GM13977 (cell line): ENCODE measurements at regions not wholly inside any gene's neighbourhood (a gene's known extent, or its start where the extent isn't known, plus 50 kb on each side); places are given as distances from the start of the nearest gene placed in this dataset.
"Not testable (repeated sequence)": the region's sequence is repeated elsewhere in the genome, so short reads cannot be mapped to it uniquely, and the experiment has no call there.

Experiments
- DNase-seq: peaks from one replicate; pipeline ENCODE4 v3.0.0; 2012; ENCODE audit warnings: low spot score
- in situ Hi-C: fragments of 300-500 bp; cut with MboI; formaldehyde crosslinking; loops from one replicate; pipeline ENCODE4 v1.12.0; 2022; ENCODE audit warnings: low sequenced_read_pairs, low pct_unique_long_range_greater_than_20kb, mixed read lengths, inconsistent platforms; ENCODE audit not compliant: unreplicated experiment
- TF ChIP-seq, protein P1 (sequence below): IDR thresholded peaks from 2 replicates; pipeline ENCODE4 v1.5.1; 2012; ENCODE audit warnings: mild to moderate bottlenecking, control low read depth; ENCODE audit not compliant: insufficient read depth; ENCODE audit errors: extremely low read depth, missing control alignments

DNA sequence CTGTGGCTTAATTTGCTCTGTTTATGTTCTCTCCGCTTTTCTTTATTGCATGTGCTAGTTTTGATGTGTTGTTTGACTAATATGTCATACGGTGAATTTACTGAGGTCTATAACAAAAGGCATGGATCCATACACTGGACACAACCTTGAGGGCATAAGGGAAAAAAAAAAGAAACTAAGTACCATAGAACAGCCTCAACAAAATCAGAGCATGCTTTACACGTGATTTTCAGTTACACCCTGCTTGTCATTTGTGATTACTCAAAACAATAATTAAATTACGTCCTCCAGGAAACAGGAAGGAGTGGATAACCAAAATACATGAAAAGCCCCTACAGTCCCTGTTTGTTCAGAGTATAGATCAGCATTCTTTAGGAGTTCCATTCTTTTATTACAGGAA is 150.5 kb downstream of the CRPPA start:
- no peak for DNase-seq
- in situ Hi-C loops: no loop called here
- TF ChIP-seq, protein P1, sequence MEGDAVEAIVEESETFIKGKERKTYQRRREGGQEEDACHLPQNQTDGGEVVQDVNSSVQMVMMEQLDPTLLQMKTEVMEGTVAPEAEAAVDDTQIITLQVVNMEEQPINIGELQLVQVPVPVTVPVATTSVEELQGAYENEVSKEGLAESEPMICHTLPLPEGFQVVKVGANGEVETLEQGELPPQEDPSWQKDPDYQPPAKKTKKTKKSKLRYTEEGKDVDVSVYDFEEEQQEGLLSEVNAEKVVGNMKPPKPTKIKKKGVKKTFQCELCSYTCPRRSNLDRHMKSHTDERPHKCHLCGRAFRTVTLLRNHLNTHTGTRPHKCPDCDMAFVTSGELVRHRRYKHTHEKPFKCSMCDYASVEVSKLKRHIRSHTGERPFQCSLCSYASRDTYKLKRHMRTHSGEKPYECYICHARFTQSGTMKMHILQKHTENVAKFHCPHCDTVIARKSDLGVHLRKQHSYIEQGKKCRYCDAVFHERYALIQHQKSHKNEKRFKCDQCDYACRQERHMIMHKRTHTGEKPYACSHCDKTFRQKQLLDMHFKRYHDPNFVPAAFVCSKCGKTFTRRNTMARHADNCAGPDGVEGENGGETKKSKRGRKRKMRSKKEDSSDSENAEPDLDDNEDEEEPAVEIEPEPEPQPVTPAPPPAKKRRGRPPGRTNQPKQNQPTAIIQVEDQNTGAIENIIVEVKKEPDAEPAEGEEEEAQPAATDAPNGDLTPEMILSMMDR: no peak

DNA sequence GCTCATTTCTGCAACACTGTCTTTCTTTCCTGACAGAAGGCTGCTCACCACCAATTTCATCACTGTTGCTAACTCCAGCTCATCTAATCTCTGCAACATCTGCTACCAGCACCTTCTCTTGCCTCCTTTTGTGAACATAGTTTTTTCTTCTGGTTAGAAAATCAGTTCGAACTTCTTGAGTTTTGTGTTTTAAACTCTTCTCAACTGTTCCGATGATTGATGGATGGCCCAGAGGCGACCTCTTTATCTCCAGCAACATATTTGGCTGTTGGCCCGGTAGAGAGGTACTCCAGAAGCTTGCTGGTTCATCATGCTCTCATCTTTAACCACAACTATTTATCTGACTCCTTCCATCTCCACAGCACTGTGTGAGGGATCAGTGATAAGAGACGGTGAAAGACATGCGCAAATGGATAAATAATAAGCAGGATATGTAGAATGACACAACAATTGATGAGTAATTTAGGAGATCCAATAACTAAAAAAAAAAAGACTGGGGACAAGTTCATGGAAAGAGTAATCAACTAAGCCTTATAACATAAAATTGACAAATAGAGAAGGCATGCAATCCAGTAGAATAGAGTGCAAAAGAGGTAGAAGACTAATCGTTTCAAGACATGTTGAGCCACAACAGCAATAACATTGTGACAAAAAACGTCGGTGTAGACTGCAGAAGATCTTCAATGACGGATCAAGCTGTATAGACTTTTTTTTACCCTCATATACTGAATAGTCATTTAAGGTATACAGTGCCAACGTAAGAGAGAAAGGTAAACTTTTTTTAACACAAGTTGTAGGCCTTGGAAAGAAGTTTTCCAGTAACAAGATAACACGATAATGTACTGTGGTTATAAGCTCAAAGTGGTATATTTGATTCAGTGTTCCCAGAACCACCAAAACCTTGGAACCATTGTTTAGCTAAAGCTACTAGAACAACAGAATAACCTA is 152.2 kb downstream of the CRPPA start:
- DNase-seq: no peak
- in situ Hi-C loops: no loop called here
- TF ChIP-seq, protein P1: no peak

DNA sequence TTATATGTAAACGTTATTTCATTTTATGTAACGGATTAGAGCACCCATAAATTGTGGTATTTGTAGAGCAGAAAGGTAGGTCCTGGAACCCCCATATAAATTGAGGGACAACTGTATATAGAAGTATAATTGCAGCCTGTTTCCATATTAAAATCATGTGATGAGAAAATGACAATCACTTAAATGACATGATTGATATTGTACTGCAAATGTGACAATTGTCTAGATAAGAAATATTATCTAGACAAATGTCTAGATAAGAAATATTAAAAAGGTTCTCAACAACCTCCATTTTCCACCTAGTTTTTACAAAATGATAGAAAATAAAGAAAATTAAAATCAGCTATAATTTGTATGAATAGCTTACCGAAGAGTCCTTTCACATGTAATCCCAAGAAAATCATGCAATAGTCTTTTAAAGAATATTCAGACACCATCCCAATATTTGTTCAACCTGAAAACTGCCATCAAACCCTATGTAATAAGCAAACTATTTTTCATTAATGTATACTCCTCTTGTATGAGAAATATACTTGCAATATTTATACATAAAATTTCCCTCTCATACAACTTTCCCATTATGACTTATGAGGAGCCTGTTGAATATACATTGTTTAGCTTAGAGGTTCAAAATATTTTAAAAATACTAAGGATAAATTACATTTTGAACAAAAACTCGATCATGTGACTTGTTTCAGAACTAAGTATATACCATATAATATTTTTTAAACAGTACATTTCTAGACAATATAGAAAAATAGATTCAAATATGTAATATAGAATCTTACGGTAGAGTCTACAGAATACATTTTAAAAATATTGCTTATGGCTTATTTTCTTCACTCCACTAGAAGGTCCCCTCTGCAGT is 153.2 kb downstream of the CRPPA start:
- in situ Hi-C loops: no loop called here
- no peak for DNase-seq
- TF ChIP-seq, protein P1: no peak

DNA sequence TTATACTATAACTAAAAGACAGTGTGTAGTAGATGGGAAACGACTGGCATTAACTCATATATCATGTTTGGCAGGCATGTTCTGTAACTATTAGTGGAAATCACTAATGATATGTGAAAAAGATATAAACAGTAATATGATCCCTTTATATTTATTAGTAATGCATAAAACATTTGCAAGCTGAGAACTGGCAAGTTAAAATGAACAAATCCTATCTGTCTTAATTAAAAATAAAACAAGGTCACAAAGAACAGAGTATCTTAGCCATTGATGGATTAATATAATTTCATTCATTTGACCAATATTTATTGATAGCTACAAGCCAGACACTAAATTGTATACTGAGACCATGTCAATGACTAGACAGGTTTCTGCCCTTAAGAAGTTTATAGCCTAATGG is 154.5 kb downstream of the CRPPA start:
- in situ Hi-C loops: no loop called here
- no peak for DNase-seq
- TF ChIP-seq, protein P1: no peak

DNA sequence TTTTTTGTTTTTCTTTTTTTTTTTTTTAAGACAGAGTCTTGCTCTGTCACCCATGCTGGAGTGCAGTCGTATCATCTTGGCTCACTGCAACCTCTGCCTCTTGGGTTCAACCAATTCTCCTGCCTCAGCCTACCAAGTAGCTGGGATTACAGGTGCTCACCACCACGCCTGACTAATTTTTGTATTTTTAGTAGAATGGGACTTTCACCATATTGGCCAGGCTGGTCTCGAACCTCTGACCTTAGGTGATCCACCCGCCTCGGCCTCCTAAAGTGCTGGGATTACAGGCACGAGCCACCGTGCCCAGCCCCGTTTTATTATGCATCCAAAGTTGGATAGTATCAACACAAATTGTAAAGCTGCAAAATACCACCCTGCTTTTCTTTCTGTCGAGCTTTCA is 154.9 kb downstream of the CRPPA start:
- DNase-seq, in situ Hi-C loops: not testable (repeated sequence)

DNA sequence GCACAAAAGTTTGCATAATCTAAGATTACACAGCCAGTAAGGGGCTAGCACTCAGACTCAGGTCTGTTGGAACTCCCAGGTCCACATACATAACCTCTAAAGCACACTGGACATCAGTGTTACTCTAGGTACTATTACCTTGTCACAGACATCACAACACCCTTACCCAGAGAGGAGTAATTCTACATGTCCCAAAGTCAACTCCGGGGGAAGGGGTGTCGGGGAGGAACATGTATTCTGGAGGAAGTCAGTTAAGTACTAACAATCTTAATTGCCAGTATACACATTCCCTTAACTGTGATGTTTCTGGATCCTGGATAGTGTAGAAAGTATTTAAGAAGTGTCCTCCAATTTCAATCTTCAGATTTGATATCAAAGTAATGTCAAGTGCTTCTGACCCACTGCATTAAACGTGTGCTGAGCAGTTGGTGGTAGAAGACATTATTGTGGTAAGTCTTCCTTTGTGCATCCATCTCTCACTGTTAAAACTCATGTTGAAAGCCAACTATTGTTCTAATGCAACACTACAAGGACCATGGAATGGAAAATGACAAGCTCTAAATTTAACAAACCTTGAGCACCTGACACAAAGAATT is 155.4 kb downstream of the CRPPA start:
- DNase-seq: no peak
- TF ChIP-seq, protein P1: no peak
- in situ Hi-C loops: no loop called here
